ENCODE measurements at regions not wholly inside any gene's neighbourhood (a gene's known extent, or its start where the extent isn't known, plus 50 kb on each side); places are given as distances from the start of the nearest gene placed in this dataset.

DNA sequence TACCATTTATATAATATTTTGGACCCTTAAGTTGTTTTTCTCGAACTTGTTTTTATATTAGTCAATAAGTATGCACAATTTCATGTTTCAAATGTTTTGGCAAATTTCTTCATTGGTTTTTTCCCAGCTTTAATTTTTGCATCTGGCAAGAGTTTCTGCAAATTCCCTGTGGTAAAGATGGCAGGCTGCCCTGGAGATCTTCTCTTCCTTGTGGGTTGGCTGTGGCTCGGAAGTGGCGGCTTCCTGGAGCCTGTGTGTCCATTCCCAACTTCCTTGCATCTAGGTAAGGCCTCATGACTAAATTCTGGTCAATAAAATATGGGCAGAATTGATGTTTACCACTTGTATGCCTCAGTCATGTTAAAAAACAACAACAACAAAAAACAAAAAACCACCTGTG is 818.6 kb downstream of the EPHA4 start:
- TF ChIP-seq, protein P1, sequence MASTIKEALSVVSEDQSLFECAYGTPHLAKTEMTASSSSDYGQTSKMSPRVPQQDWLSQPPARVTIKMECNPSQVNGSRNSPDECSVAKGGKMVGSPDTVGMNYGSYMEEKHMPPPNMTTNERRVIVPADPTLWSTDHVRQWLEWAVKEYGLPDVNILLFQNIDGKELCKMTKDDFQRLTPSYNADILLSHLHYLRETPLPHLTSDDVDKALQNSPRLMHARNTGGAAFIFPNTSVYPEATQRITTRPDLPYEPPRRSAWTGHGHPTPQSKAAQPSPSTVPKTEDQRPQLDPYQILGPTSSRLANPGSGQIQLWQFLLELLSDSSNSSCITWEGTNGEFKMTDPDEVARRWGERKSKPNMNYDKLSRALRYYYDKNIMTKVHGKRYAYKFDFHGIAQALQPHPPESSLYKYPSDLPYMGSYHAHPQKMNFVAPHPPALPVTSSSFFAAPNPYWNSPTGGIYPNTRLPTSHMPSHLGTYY (CRISPR knock-in tag; IDR thresholded peaks at IDR 0.05), result no peak
- TF ChIP-seq, protein P2, sequence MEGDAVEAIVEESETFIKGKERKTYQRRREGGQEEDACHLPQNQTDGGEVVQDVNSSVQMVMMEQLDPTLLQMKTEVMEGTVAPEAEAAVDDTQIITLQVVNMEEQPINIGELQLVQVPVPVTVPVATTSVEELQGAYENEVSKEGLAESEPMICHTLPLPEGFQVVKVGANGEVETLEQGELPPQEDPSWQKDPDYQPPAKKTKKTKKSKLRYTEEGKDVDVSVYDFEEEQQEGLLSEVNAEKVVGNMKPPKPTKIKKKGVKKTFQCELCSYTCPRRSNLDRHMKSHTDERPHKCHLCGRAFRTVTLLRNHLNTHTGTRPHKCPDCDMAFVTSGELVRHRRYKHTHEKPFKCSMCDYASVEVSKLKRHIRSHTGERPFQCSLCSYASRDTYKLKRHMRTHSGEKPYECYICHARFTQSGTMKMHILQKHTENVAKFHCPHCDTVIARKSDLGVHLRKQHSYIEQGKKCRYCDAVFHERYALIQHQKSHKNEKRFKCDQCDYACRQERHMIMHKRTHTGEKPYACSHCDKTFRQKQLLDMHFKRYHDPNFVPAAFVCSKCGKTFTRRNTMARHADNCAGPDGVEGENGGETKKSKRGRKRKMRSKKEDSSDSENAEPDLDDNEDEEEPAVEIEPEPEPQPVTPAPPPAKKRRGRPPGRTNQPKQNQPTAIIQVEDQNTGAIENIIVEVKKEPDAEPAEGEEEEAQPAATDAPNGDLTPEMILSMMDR (IDR thresholded peaks at IDR 0.05), result no peak
- TF ChIP-seq CBFB (CRISPR knock-in tag; IDR thresholded peaks at IDR 0.05; ENCODE audit: low read depth), result no peak

Measured in WTC11 (cell line).